NCI-H524 treated with DMSO at 0.1 percent for 48 hours (cell line): ENCODE measurements at regions not wholly inside any gene's neighbourhood (a gene's known extent, or its start where the extent isn't known, plus 50 kb on each side); places are given as distances from the start of the nearest gene placed in this dataset.
A peak's percentile ranks its signal among the peaks of the same experiment; 100 is the strongest.

Source experiments
- DNase-seq: peaks from one replicate; lab custom pipeline; 2025; lab: John Stamatoyannopoulos, UW

- no peak for DNase-seq
These were observed 373.3 kb upstream of the DIAPH2 start for GRCh38 chrX:96311366-96311765.

- no peak for DNase-seq
These were observed 369.7 kb upstream of the DIAPH2 start for GRCh38 chrX:96314985-96315384.

- DNase-seq, result no peak
These were observed 322.8 kb upstream of the DIAPH2 start for GRCh38 chrX:96361844-96362243.

GRCh38 chrX:96372313-96373046 is 312.2 kb upstream of the DIAPH2 start:
- DNase-seq, result peak; percentile 52

- DNase-seq, result no peak
These were observed 311.6 kb upstream of the DIAPH2 start for GRCh38 chrX:96373047-96373355.

- DNase-seq, result peak; percentile 37
These were observed 308.4 kb upstream of the DIAPH2 start for GRCh38 chrX:96376266-96376665.

GRCh38 chrX:96379951-96380350 is 304.7 kb upstream of the DIAPH2 start:
- DNase-seq, result no peak

- no peak for DNase-seq
These were observed 302.6 kb upstream of the DIAPH2 start for GRCh38 chrX:96382018-96382417.

- DNase-seq, result no peak
These were observed 301.2 kb upstream of the DIAPH2 start for GRCh38 chrX:96383428-96383827.

GRCh38 chrX:96386325-96386724 is 298.3 kb upstream of the DIAPH2 start:
- no peak for DNase-seq

GRCh38 chrX:96386981-96387380 is 297.7 kb upstream of the DIAPH2 start:
- DNase-seq, result no peak

- DNase-seq, result no peak
These were observed 296.8 kb upstream of the DIAPH2 start for GRCh38 chrX:96387801-96388200.

- no peak for DNase-seq
These were observed 295.2 kb upstream of the DIAPH2 start for GRCh38 chrX:96389281-96390047.

- no peak for DNase-seq
These were observed 290.0 kb upstream of the DIAPH2 start for GRCh38 chrX:96394598-96394997.

GRCh38 chrX:96403446-96403845 is 281.2 kb upstream of the DIAPH2 start:
- DNase-seq, result no peak

- no peak for DNase-seq
These were observed 278.8 kb upstream of the DIAPH2 start for GRCh38 chrX:96405842-96406241.

- DNase-seq, result no peak
These were observed 277.6 kb upstream of the DIAPH2 start for GRCh38 chrX:96407072-96407471.

- DNase-seq, result no peak
These were observed 277.1 kb upstream of the DIAPH2 start for GRCh38 chrX:96407501-96407900.

GRCh38 chrX:96407981-96408380 is 276.7 kb upstream of the DIAPH2 start:
- no peak for DNase-seq

GRCh38 chrX:96410927-96411326 is 273.7 kb upstream of the DIAPH2 start:
- no peak for DNase-seq

GRCh38 chrX:96417695-96418094 is 266.9 kb upstream of the DIAPH2 start:
- DNase-seq, result no peak

- no peak for DNase-seq
These were observed 260.6 kb upstream of the DIAPH2 start for GRCh38 chrX:96424007-96424406.

- DNase-seq, result no peak
These were observed 259.4 kb upstream of the DIAPH2 start for GRCh38 chrX:96425200-96425599.
